WTC11 (cell line): ENCODE measurements at regions not wholly inside any gene's neighbourhood (a gene's known extent, or its start where the extent isn't known, plus 50 kb on each side); places are given as distances from the start of the nearest gene placed in this dataset.

Experiments used
- ARID4B ChIP-seq: sonication (generic); formaldehyde crosslinking; IDR thresholded peaks from 2 replicates; pipeline ENCODE4 v1.8.0; 2023; ENCODE audit warnings: missing genetic modification reagents, mild to moderate bottlenecking, borderline replicate concordance
- CTCF ChIP-seq: fragments of 200-600 bp; IDR thresholded peaks from 2 replicates; pipeline ENCODE4 v1.8.0; 2022; ENCODE audit warnings: antibody characterized with exemption
- FOXJ3 ChIP-seq: sonication (generic); formaldehyde crosslinking; IDR thresholded peaks from 2 replicates; pipeline ENCODE4 v1.9.0; 2021; ENCODE audit warnings: missing genetic modification reagents, mild to moderate bottlenecking, borderline replicate concordance
- MYBL2 ChIP-seq: sonication (generic); formaldehyde crosslinking; IDR thresholded peaks from 2 replicates; pipeline ENCODE4 v1.8.1; 2023; ENCODE audit warnings: mild to moderate bottlenecking, moderate library complexity, missing genetic modification reagents
- NR1H2 ChIP-seq: sonication (generic); formaldehyde crosslinking; IDR thresholded peaks from 2 replicates; pipeline ENCODE4 v1.9.0; 2021; ENCODE audit warnings: mild to moderate bottlenecking, moderate library complexity, missing genetic modification reagents
- SOX15 ChIP-seq: fragments of 250-450 bp; sonication (Bioruptor Pico); IDR thresholded peaks from 2 replicates; pipeline ENCODE4 v1.9.0; 2021; ENCODE audit warnings: mild to moderate bottlenecking
- STAT6 ChIP-seq: sonication (generic); formaldehyde crosslinking; conservative IDR thresholded peaks from 2 replicates; pipeline ENCODE4 v1.8.1; 2023; ENCODE audit warnings: mild to moderate bottlenecking, low read depth, missing genetic modification reagents, moderate library complexity

GRCh38 chr3:187520027-187520945 is 149.9 kb downstream of the SST start:
- no peak for TF ChIP-seq CTCF
- TF ChIP-seq STAT6 (CRISPR knock-in tag), result no peak
- TF ChIP-seq FOXJ3 (CRISPR knock-in tag), result no peak
- no peak for TF ChIP-seq SOX15 (CRISPR knock-in tag)
- no peak for TF ChIP-seq ARID4B
- no peak for TF ChIP-seq MYBL2
- no peak for TF ChIP-seq NR1H2 (CRISPR knock-in tag)
